Nephron (organoid): ENCODE measurements at regions not wholly inside any gene's neighbourhood (a gene's known extent, or its start where the extent isn't known, plus 50 kb on each side); places are given as distances from the start of the nearest gene placed in this dataset.

Experiments used
- H3K27ac Mint-ChIP-seq, 3 experiments: 2 replicates each; pipeline ENCODE4 v1.8.0; 2020; ENCODE audit warnings: mixed read lengths in 3 of 3, mild to moderate bottlenecking in 2 of 3, moderate library complexity in 1 of 3
- H3K27me3 Mint-ChIP-seq: 2 replicates; pipeline ENCODE4 v1.8.0; 2021; ENCODE audit warnings: low read depth, mild to moderate bottlenecking, moderate library complexity, mixed read lengths
- H3K36me3 Mint-ChIP-seq: 2 replicates; pipeline ENCODE4 v1.8.0; 2020; ENCODE audit warnings: low read depth, mixed read lengths
- H3K4me1 Mint-ChIP-seq: 2 replicates; pipeline ENCODE4 v1.8.0; 2020; ENCODE audit warnings: mixed read lengths
- H3K4me3 Mint-ChIP-seq, 3 experiments: 2 replicates each; pipeline ENCODE4 v1.8.0; 2020; ENCODE audit warnings: mild to moderate bottlenecking in 3 of 3, mixed read lengths in 3 of 3, moderate library complexity in 2 of 3
- H3K9me3 Mint-ChIP-seq: 2 replicates; pipeline ENCODE4 v1.8.0; 2020; ENCODE audit warnings: mixed read lengths
- TF ChIP-seq, protein P1 (sequence below), 3 experiments: fragments of 200-600 bp; sonication (generic); IDR thresholded peaks; one replicate each; pipeline ENCODE4 v1.5.0; 2021; ENCODE audit warnings: antibody characterized with exemption in 3 of 3; ENCODE audit not compliant: unreplicated experiment in 3 of 3

DNA sequence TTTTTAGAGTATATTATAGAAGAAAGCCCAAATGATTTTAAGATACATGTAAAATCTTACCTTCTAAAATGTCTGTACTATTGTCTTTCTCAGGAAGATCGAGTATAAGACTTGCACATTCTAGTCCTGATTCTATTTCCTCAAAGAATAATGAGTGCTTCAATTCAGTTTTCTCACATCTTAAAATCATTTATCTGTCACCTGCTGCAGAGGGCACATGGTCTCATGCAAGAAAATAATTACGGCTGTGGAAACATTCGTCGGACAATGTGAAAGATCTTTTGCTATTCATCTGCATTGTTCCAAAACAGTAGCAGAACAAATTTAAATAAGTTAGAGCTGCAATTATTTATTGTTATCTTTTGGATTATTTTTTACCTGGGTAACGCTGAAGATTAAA is 1403.5 kb downstream of the PCDH9 start:
- H3K4me3 Mint-ChIP-seq = no peak overlapping the region
- no peaks in the 10 kb centered on the region for H3K36me3 Mint-ChIP-seq
- no peaks in the 10 kb centered on the region for H3K27me3 Mint-ChIP-seq
- H3K4me1 Mint-ChIP-seq = no peaks in the 10 kb centered on the region
- H3K9me3 Mint-ChIP-seq = no peaks in the 10 kb centered on the region
- H3K27ac Mint-ChIP-seq = no peak overlapping the region
- TF ChIP-seq, protein P1, sequence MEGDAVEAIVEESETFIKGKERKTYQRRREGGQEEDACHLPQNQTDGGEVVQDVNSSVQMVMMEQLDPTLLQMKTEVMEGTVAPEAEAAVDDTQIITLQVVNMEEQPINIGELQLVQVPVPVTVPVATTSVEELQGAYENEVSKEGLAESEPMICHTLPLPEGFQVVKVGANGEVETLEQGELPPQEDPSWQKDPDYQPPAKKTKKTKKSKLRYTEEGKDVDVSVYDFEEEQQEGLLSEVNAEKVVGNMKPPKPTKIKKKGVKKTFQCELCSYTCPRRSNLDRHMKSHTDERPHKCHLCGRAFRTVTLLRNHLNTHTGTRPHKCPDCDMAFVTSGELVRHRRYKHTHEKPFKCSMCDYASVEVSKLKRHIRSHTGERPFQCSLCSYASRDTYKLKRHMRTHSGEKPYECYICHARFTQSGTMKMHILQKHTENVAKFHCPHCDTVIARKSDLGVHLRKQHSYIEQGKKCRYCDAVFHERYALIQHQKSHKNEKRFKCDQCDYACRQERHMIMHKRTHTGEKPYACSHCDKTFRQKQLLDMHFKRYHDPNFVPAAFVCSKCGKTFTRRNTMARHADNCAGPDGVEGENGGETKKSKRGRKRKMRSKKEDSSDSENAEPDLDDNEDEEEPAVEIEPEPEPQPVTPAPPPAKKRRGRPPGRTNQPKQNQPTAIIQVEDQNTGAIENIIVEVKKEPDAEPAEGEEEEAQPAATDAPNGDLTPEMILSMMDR (IDR thresholded peaks at IDR 0.05; ENCODE audit: unreplicated experiment in 3 of 3) = no peak

DNA sequence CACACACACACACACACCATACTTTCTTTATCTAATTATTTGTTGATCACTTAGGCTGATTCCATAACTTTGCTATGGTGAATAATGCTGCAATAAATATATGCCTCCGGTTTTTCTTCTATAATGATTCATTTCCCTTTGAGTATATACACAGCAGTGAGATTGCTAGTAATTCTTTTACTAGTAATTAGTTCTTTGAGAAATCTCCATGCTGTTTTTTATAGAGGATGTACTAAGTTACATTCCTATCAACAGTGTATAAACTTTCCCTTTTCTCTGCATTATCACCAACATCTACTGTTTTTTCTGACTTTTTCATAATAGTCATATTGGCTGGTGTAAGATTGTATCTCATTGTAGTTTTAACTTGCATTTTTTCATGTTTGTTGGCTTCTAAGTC is 1405.1 kb downstream of the PCDH9 start:
- Mint-ChIP-seq H3K27me3 (no peaks in the 10 kb centered on the region), H3K4me3 (no peak overlapping the region), H3K9me3 (no peaks in the 10 kb centered on the region), H3K4me1 (no peaks in the 10 kb centered on the region), H3K27ac (no peak overlapping the region), H3K36me3 (no peaks in the 10 kb centered on the region)
- TF ChIP-seq, protein P1 (IDR thresholded peaks at IDR 0.05; ENCODE audit: unreplicated experiment in 3 of 3) = no peak

DNA sequence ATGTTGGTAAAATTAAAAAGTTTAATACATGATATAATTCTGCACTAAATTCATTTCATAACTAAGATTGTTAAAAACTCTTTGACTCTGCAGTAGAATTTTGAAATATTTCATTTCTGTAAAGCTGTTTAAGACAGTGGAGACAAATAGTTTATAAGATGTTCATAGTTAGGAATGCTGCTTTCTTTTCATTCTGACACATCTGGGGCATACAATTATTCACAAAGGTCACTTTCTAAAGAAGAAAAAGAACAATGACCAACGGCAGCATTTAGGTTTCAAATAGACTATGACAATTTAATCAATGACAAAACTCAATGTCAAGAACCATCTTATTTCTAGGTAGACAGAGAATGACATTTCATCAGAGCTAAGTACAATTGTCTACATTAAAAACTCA is 1422.1 kb downstream of the PCDH9 start:
- Mint-ChIP-seq H3K36me3 (no peaks in the 10 kb centered on the region), H3K27ac (no peak overlapping the region), H3K4me1 (peaks cover 4% of the 10 kb centered on the region), H3K27me3 (no peaks in the 10 kb centered on the region), H3K4me3 (no peak overlapping the region), H3K9me3 (no peaks in the 10 kb centered on the region)
- TF ChIP-seq, protein P1 (IDR thresholded peaks at IDR 0.05; ENCODE audit: unreplicated experiment in 3 of 3) = no peak

DNA sequence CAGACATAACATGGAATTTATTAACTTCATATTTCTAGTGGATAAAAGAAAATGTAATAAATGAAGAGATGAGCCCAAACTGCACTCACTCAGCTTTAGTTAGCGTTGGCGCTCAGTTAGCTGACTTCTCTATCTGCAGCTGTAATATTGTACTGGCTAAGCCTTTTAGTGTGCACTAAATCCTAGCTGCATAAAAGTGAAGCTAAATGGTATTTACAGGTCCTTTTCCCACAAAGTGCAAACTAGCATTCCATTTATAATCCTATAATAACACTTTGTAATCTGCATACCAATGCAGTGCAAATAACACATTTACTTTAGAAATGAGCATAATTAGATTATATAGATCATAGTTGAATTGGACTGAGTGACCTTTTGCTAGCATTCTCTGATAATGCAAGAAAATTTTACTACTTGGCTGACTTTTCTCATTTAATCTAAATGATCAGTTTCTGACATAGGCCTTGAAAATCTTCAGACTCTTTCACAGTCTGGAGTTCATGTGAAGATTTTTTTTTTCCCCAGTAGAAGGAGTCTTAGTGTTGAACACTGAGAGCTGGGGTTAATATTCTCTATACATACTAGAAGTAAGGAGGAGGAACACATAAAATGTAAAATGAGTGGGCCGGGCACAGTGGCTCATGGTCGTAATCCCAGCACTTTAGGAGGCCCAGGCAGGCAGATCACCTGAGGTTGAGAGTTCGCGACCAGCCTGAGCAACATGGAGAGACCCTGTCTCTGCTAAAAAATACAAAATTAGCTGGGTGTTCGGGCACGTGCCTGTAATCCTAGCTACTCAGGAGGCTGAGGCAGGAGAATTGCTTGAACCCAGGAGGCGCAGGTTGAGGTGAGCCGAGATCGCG is 1426.4 kb downstream of the PCDH9 start:
- Mint-ChIP-seq H3K4me1 (peaks cover 4% of the 10 kb centered on the region), H3K4me3 (no peak overlapping the region), H3K27me3 (no peaks in the 10 kb centered on the region), H3K36me3 (no peaks in the 10 kb centered on the region), H3K27ac (peak overlapping the region in 2 of 3 experiments; percentile 11 to 25), H3K9me3 (no peaks in the 10 kb centered on the region)
- TF ChIP-seq, protein P1 (IDR thresholded peaks at IDR 0.05; ENCODE audit: unreplicated experiment in 3 of 3) = no peak

DNA sequence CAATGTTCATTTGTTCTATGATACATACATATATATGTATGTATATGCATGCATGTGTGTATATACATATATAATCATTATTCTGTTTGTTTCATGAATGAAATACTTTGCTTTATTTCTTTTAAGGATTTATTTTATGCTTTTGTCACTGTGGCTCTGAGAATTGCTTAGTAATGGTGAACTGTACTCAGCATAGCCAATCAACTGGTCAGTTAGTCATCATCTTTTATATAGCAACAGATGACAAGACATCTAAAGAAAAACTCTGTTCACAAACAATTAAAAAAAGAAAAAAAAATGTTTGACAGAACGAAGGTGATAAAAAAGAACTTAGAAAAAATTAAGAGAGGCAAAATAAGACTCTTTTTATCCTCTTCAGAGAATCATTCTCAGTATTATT is 1440.3 kb downstream of the PCDH9 start:
- H3K4me1 Mint-ChIP-seq = no peaks in the 10 kb centered on the region
- TF ChIP-seq, protein P1 (IDR thresholded peaks at IDR 0.05; ENCODE audit: unreplicated experiment in 3 of 3) = no peak
- H3K36me3 Mint-ChIP-seq = no peaks in the 10 kb centered on the region
- H3K27ac Mint-ChIP-seq = no peak overlapping the region
- no peaks in the 10 kb centered on the region for H3K9me3 Mint-ChIP-seq
- H3K4me3 Mint-ChIP-seq = no peak overlapping the region
- H3K27me3 Mint-ChIP-seq = no peaks in the 10 kb centered on the region

DNA sequence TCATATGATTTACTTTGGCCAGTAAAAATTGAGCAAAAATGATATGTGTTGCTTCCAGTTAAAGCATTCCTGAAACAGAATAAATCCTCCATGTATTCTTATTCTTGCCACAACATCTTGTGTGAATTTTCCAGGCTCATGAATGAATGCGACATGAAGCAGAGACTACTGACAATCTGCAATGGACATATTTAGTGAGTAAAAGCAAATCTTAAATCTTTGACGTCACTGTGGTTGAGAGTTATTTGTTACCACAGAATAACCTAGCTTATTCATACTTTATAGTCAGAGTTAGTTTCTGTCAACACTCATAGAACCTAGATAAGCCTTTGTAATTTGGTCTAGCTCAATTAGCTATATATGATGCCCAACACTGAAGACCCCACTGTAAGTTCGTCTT is 1443.1 kb downstream of the PCDH9 start:
- TF ChIP-seq, protein P1 (IDR thresholded peaks at IDR 0.05; ENCODE audit: unreplicated experiment in 3 of 3) = no peak
- Mint-ChIP-seq H3K9me3 (no peaks in the 10 kb centered on the region), H3K4me3 (no peak overlapping the region), H3K36me3 (no peaks in the 10 kb centered on the region), H3K27ac (no peak overlapping the region), H3K4me1 (no peaks in the 10 kb centered on the region), H3K27me3 (no peaks in the 10 kb centered on the region)
